ENCODE measurements at regions not wholly inside any gene's neighbourhood (a gene's known extent, or its start where the extent isn't known, plus 50 kb on each side); places are given as distances from the start of the nearest gene placed in this dataset.

GRCh38 chr20:51158226-51158625, 135.3 kb upstream of the KCNG1 start:
- Mint-ChIP-seq H3K4me1 (peaks cover 28% of the 10 kb centered on the region), H3K9me3 (no peaks in the 10 kb centered on the region), H3K27ac (no peak overlapping the region), H3K36me3 (ENCODE audit: low read depth) (no peaks in the 10 kb centered on the region), H3K27me3 (ENCODE audit: insufficient read depth) (no peaks in the 10 kb centered on the region), H3K4me3 (no peak overlapping the region)
- H3K27me3 ChIP-seq (ENCODE audit: control insufficient read depth, insufficient read depth, low read length, poor library complexity, severe bottlenecking), result no peaks in the 10 kb centered on the region
- no peak for DNase-seq
- no peak overlapping the region for H3K4me3 ChIP-seq (ENCODE audit: low read length)
- 95 to 100% methylated on average over 4 to 7 of the region's 7 CpGs for WGBS, 2 experiments (ENCODE audit: insufficient coverage in 1 of 2, insufficient read length in 1 of 2)
- TF ChIP-seq CTCF (conservative IDR thresholded peaks at IDR 0.05), result no peak
- no peak overlapping the region for H3K27ac ChIP-seq (ENCODE audit: low read depth, low read length)
- no peaks in the 10 kb centered on the region for H3K36me3 ChIP-seq (ENCODE audit: control insufficient read depth, insufficient read depth, low read length)
- H3K9ac ChIP-seq (ENCODE audit: extremely low read depth, low read length, poor library complexity, severe bottlenecking), result no peak overlapping the region
- no peaks in the 10 kb centered on the region for H3K9me3 ChIP-seq (ENCODE audit: control insufficient read depth, low read length)
- peaks cover 15% of the 10 kb centered on the region for H3K4me1 ChIP-seq (ENCODE audit: control insufficient read depth, insufficient read depth, low read length)

GRCh38 chr20:51156041-51156982, 133.4 kb upstream of the KCNG1 start:
- H3K9me3 Mint-ChIP-seq, result no peaks in the 10 kb centered on the region

More at GRCh38 chr20:51156041-51156982, 133.4 kb upstream of the KCNG1 start:
- no peaks in the 10 kb centered on the region for H3K27me3 Mint-ChIP-seq (ENCODE audit: insufficient read depth)
- no peak overlapping the region for H3K4me3 ChIP-seq (ENCODE audit: low read length)
- peaks cover 28% of the 10 kb centered on the region for H3K4me1 Mint-ChIP-seq
- H3K9ac ChIP-seq (ENCODE audit: extremely low read depth, low read length, poor library complexity, severe bottlenecking), result no peak overlapping the region
- H3K27me3 ChIP-seq (ENCODE audit: control insufficient read depth, insufficient read depth, low read length, poor library complexity, severe bottlenecking), result no peaks in the 10 kb centered on the region
- H3K36me3 Mint-ChIP-seq (ENCODE audit: low read depth), result no peaks in the 10 kb centered on the region
- 84 to 85% methylated on average over 14 to 17 of the region's 17 CpGs for WGBS, 2 experiments (ENCODE audit: insufficient coverage in 1 of 2, insufficient read length in 1 of 2)
- no peak overlapping the region for H3K27ac ChIP-seq (ENCODE audit: low read depth, low read length)
- H3K27ac Mint-ChIP-seq, result no peak overlapping the region
- no peak for DNase-seq
- no peaks in the 10 kb centered on the region for H3K9me3 ChIP-seq (ENCODE audit: control insufficient read depth, low read length)
- no peak overlapping the region for H3K4me3 Mint-ChIP-seq
- no peaks in the 10 kb centered on the region for H3K36me3 ChIP-seq (ENCODE audit: control insufficient read depth, insufficient read depth, low read length)
- no peak for TF ChIP-seq CTCF (conservative IDR thresholded peaks at IDR 0.05)
- H3K4me1 ChIP-seq (ENCODE audit: control insufficient read depth, insufficient read depth, low read length), result peaks cover 15% of the 10 kb centered on the region

All from endodermal cell (in vitro differentiated cells).